Mesenchymal stem cell (in vitro differentiated cells and primary cell): ENCODE measurements at regions not wholly inside any gene's neighbourhood (a gene's known extent, or its start where the extent isn't known, plus 50 kb on each side); places are given as distances from the start of the nearest gene placed in this dataset.

ENCODE experiments used
- DNase-seq: peaks from one replicate; pipeline ENCODE4 v3.0.0-alpha.2; 2013
- H2AFZ ChIP-seq: one replicate; pipeline ENCODE4 v1.6.1; 2013; ENCODE audit warnings: low read depth, mild to moderate bottlenecking, control low read depth, inconsistent platforms, low read length, moderate library complexity
- H2AK5ac ChIP-seq: 2 replicates; pipeline ENCODE4 v1.6.1; 2013; ENCODE audit warnings: low read length, moderate library complexity, mild to moderate bottlenecking, inconsistent platforms; ENCODE audit not compliant: severe bottlenecking
- H2BK120ac ChIP-seq: one replicate; pipeline ENCODE4 v1.6.1; 2013; ENCODE audit warnings: low read depth, mild to moderate bottlenecking, inconsistent platforms, low read length, moderate library complexity
- H2BK12ac ChIP-seq, 2 experiments: one replicate each; pipeline ENCODE4 v1.6.1; 2013; ENCODE audit warnings: inconsistent platforms in 2 of 2, low read length in 2 of 2, mild to moderate bottlenecking in 2 of 2, moderate library complexity in 2 of 2, control low read depth in 1 of 2
- H2BK15ac ChIP-seq: one replicate; pipeline ENCODE4 v1.6.1; 2013; ENCODE audit warnings: mild to moderate bottlenecking, low read depth, inconsistent platforms; ENCODE audit not compliant: poor library complexity, severe bottlenecking
- H2BK5ac ChIP-seq: 2 replicates; pipeline ENCODE4 v1.6.1; 2013; ENCODE audit warnings: low read depth, mild to moderate bottlenecking, low read length, control low read depth, inconsistent platforms; ENCODE audit not compliant: poor library complexity, severe bottlenecking
- H3K14ac ChIP-seq, 2 experiments: one replicate each; pipeline ENCODE4 v1.6.1; 2013; ENCODE audit warnings: inconsistent platforms in 2 of 2, low read length in 2 of 2, control low read depth in 1 of 2, mild to moderate bottlenecking in 1 of 2, moderate library complexity in 1 of 2
- H3K18ac ChIP-seq, 2 experiments: one replicate each; pipeline ENCODE4 v1.6.1; 2013; ENCODE audit warnings: inconsistent platforms in 2 of 2, low read length in 2 of 2, control low read depth in 1 of 2, low read depth in 1 of 2, mild to moderate bottlenecking in 1 of 2
- H3K23ac ChIP-seq, 2 experiments: one replicate each; pipeline ENCODE4 v1.6.1; 2013; ENCODE audit warnings: inconsistent platforms in 2 of 2, low read length in 2 of 2, mild to moderate bottlenecking in 2 of 2, moderate library complexity in 2 of 2, control low read depth in 1 of 2
- H3K27ac ChIP-seq: 2 replicates; pipeline ENCODE4 v1.5.1; 2013; ENCODE audit warnings: mild to moderate bottlenecking, moderate library complexity, low read length, control low read depth, inconsistent platforms; ENCODE audit not compliant: poor library complexity, severe bottlenecking
- H3K27me3 ChIP-seq, 2 experiments: 2 replicates each; pipeline versions ENCODE4 v1.6.1 to v1.7.0; 2013; ENCODE audit warnings: low read length in 2 of 2, mild to moderate bottlenecking in 2 of 2, moderate library complexity in 2 of 2, control low read depth in 1 of 2, inconsistent platforms in 1 of 2; ENCODE audit not compliant: control insufficient read depth in 1 of 2, insufficient read depth in 1 of 2
- H3K36me3 ChIP-seq, 2 experiments: 2 replicates each; pipeline versions ENCODE4 v1.6.1 to v1.7.0; 2013; ENCODE audit warnings: low read length in 2 of 2, control low read depth in 1 of 2, inconsistent platforms in 1 of 2, low read depth in 1 of 2, mild to moderate bottlenecking in 1 of 2; ENCODE audit not compliant: insufficient read depth in 2 of 2, control insufficient read depth in 1 of 2
- H3K4ac ChIP-seq, 2 experiments: one replicate each; pipeline ENCODE4 v1.6.1; 2013; ENCODE audit warnings: inconsistent platforms in 2 of 2, low read length in 2 of 2, mild to moderate bottlenecking in 2 of 2, moderate library complexity in 2 of 2, control low read depth in 1 of 2, low read depth in 1 of 2
- H3K4me1 ChIP-seq: 2 replicates; pipeline ENCODE4 v1.6.1; 2013; ENCODE audit warnings: low read depth, low read length, control low read depth; ENCODE audit not compliant: control insufficient read depth, insufficient read depth
- H3K4me2 ChIP-seq: 2 replicates; pipeline ENCODE4 v1.6.1; 2013; ENCODE audit warnings: low read length, mild to moderate bottlenecking, inconsistent platforms; ENCODE audit not compliant: poor library complexity, severe bottlenecking
- H3K4me3 ChIP-seq, 2 experiments: 2 replicates each; pipeline versions ENCODE4 v1.5.1 to v1.7.0; 2013; ENCODE audit warnings: low read length in 2 of 2, mild to moderate bottlenecking in 2 of 2, control low read depth in 1 of 2, low read depth in 1 of 2; ENCODE audit not compliant: insufficient read depth in 1 of 2
- H3K79me1 ChIP-seq: replicated peaks from 2 replicates; pipeline ENCODE4 v1.6.1; 2013; ENCODE audit warnings: mild to moderate bottlenecking, control low read depth, low read length, inconsistent platforms; ENCODE audit not compliant: poor library complexity, severe bottlenecking
- H3K9ac ChIP-seq: 2 replicates; pipeline ENCODE4 v1.7.0; 2013; ENCODE audit warnings: mild to moderate bottlenecking, low read length, moderate library complexity
- H3K9me3 ChIP-seq: 2 replicates; pipeline ENCODE4 v1.7.0; 2013; ENCODE audit warnings: mild to moderate bottlenecking, low read length; ENCODE audit not compliant: control insufficient read depth
- H4K8ac ChIP-seq: one replicate; pipeline ENCODE4 v1.6.1; 2013; ENCODE audit warnings: inconsistent platforms, mild to moderate bottlenecking, low read length, moderate library complexity
- H4K91ac ChIP-seq: one replicate; pipeline ENCODE4 v1.6.1; 2013; ENCODE audit warnings: mild to moderate bottlenecking, low read length, inconsistent platforms
- WGBS: methylation state at CpG from one replicate; pipeline ENCODE4 v1.1.7; 2013; ENCODE audit warnings: mixed read lengths; 5-methylcytosine and 5-hydroxymethylcytosine counted together

- Histone ChIP-seq H3K4me3 (no peak overlapping the region), H2BK5ac (no peak overlapping the region), H3K27me3 (peaks cover 0 to 7% of the 10 kb centered on the region in 2 experiments), H3K4ac (no peak overlapping the region), H2AFZ (no peak overlapping the region), H2BK12ac (no peak overlapping the region), H3K27ac (no peak overlapping the region), H2BK15ac (no peak overlapping the region), H4K91ac (no peak overlapping the region), H3K23ac (no peak overlapping the region), H3K9ac (no peak overlapping the region), H3K36me3 (no peaks in the 10 kb centered on the region), H3K14ac (no peak overlapping the region), H3K4me1 (no peaks in the 10 kb centered on the region), H3K4me2 (no peak overlapping the region), H3K79me1 (no peaks in the 10 kb centered on the region), H2AK5ac (no peak overlapping the region), H2BK120ac (no peak overlapping the region), H4K8ac (no peak overlapping the region), H3K9me3 (no peaks in the 10 kb centered on the region), H3K18ac (no peak overlapping the region)
- DNase-seq, result no peak
- 93% methylated on average over 2 of the region's 2 CpGs for WGBS
These were observed 60.3 kb downstream of the BHLHE40 start for GRCh38 chr3:5039585-5039984.

- H3K4me1 ChIP-seq, result no peaks in the 10 kb centered on the region
- 82% methylated on average over 4 of the region's 4 CpGs for WGBS
- no peak overlapping the region for H3K4ac ChIP-seq
- H2BK120ac ChIP-seq, result no peak overlapping the region
- H3K36me3 ChIP-seq, result no peaks in the 10 kb centered on the region
- no peak overlapping the region for H3K14ac ChIP-seq
- no peak overlapping the region for H3K4me2 ChIP-seq
- H2BK12ac ChIP-seq, result no peak overlapping the region
- H2BK5ac ChIP-seq, result no peak overlapping the region
- H2BK15ac ChIP-seq, result no peak overlapping the region
- no peak for DNase-seq
- no peak overlapping the region for H2AFZ ChIP-seq
- no peak overlapping the region for H3K18ac ChIP-seq
- no peak overlapping the region for H2AK5ac ChIP-seq
- no peaks in the 10 kb centered on the region for H3K9me3 ChIP-seq
- H4K8ac ChIP-seq, result no peak overlapping the region
- H3K79me1 ChIP-seq, result no peaks in the 10 kb centered on the region
- H3K4me3 ChIP-seq, result no peak overlapping the region
- no peak overlapping the region for H3K9ac ChIP-seq
- peaks cover 0 to 7% of the 10 kb centered on the region in 2 experiments for H3K27me3 ChIP-seq
- H4K91ac ChIP-seq, result no peak overlapping the region
- H3K27ac ChIP-seq, result no peak overlapping the region
- no peak overlapping the region for H3K23ac ChIP-seq
These were observed 62.1 kb downstream of the BHLHE40 start for GRCh38 chr3:5041315-5041714.

GRCh38 chr3:5045961-5046360 is 66.7 kb downstream of the BHLHE40 start:
- 75% methylated on average over 2 of the region's 2 CpGs for WGBS
- H2BK5ac ChIP-seq, result no peak overlapping the region
- no peak overlapping the region for H2BK120ac ChIP-seq
- no peak overlapping the region for H3K23ac ChIP-seq
- H3K4me1 ChIP-seq, result no peaks in the 10 kb centered on the region
- no peaks in the 10 kb centered on the region for H3K79me1 ChIP-seq
- H3K18ac ChIP-seq, result no peak overlapping the region
- H3K4me2 ChIP-seq, result no peak overlapping the region
- no peak overlapping the region for H2BK12ac ChIP-seq
- no peak overlapping the region for H3K27ac ChIP-seq
- peaks cover 0 to 3% of the 10 kb centered on the region in 2 experiments for H3K27me3 ChIP-seq
- no peak overlapping the region for H3K4ac ChIP-seq
- peak overlapping the region; percentile 9 for H4K91ac ChIP-seq
- no peak overlapping the region for H3K9ac ChIP-seq
- no peak for DNase-seq
- H2AFZ ChIP-seq, result no peak overlapping the region
- H2AK5ac ChIP-seq, result no peak overlapping the region
- H4K8ac ChIP-seq, result no peak overlapping the region
- no peak overlapping the region for H2BK15ac ChIP-seq
- no peak overlapping the region for H3K4me3 ChIP-seq
- H3K36me3 ChIP-seq, result no peaks in the 10 kb centered on the region
- no peaks in the 10 kb centered on the region for H3K9me3 ChIP-seq
- H3K14ac ChIP-seq, result no peak overlapping the region

GRCh38 chr3:5047764-5048419 is 68.7 kb downstream of the BHLHE40 start:
- Histone ChIP-seq H3K9ac (no peak overlapping the region), H2BK5ac (no peak overlapping the region), H4K91ac (no peak overlapping the region), H2AFZ (no peak overlapping the region), H2AK5ac (no peak overlapping the region), H3K79me1 (no peaks in the 10 kb centered on the region), H4K8ac (no peak overlapping the region), H3K4ac (no peak overlapping the region), H2BK15ac (no peak overlapping the region), H3K9me3 (no peaks in the 10 kb centered on the region), H3K4me1 (no peaks in the 10 kb centered on the region), H3K23ac (no peak overlapping the region), H2BK120ac (no peak overlapping the region), H3K27ac (no peak overlapping the region), H3K36me3 (no peaks in the 10 kb centered on the region), H3K4me2 (no peak overlapping the region), H2BK12ac (peak overlapping the region in 1 of 2 experiments; percentile 49), H3K18ac (no peak overlapping the region), H3K14ac (no peak overlapping the region), H3K27me3 (peaks cover 0 to 3% of the 10 kb centered on the region in 2 experiments), H3K4me3 (no peak overlapping the region)
- WGBS, result 71% methylated on average over 1 of the region's 3 CpGs
- no peak for DNase-seq
